ENCODE measurements at regions not wholly inside any gene's neighbourhood (a gene's known extent, or its start where the extent isn't known, plus 50 kb on each side); places are given as distances from the start of the nearest gene placed in this dataset.
A peak's percentile ranks its signal among the peaks of the same experiment; 100 is the strongest.

DNA sequence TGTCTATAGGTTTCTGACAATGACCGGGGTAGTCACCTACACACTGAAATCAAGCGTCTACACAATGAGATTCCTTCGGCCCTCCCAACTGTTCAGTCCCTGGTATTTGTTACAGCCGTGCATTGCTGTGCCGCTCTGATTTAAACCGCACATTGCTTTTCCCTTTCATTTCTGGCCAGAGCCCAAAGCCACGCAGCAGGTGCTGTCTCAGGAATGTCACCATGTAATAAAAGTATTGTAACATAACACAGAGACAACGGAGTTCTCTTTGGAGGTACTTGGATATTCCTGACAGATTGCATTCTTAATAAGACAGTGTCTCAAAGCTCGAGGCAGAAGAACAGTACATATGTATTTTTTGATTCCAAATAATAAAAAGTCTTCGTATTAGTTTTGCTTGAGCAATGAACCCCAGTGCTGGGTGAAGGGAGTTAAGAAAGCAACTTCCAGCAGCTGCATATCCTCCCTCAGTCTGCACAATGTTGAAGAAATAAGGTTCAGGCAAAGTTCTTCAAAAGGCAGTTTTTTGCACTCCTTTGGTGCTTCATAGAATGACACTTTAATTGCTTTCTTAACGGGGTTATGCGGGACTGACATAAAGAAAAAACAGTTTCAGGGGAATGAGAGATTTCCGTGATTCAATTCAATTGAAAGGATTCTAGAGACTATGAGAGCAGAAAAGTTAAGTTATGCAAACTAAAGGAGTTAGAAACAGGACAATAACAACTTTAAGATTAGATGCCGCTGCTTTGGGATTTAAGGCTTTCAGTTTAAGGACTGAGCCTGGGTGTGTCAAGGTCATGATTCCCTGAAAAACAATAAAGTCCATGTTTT lies 288.7 kb upstream of the FLRT2 start:
- H3K27me3 ChIP-seq (ENCODE audit: control insufficient read depth, insufficient read depth, low read length) = no peaks in the 10 kb centered on the region
- TF ChIP-seq CTCF (IDR thresholded peaks at IDR 0.05; ENCODE audit: insufficient read depth, low read length, poor library complexity, severe bottlenecking) = no peak
- H3K4me3 ChIP-seq (ENCODE audit: low read depth, low read length) = no peak overlapping the region
- DNase-seq (ENCODE audit: low read depth) = peak; percentile 21
- H3K36me3 ChIP-seq (ENCODE audit: control insufficient read depth, insufficient read depth, low read length) = no peaks in the 10 kb centered on the region

DNA sequence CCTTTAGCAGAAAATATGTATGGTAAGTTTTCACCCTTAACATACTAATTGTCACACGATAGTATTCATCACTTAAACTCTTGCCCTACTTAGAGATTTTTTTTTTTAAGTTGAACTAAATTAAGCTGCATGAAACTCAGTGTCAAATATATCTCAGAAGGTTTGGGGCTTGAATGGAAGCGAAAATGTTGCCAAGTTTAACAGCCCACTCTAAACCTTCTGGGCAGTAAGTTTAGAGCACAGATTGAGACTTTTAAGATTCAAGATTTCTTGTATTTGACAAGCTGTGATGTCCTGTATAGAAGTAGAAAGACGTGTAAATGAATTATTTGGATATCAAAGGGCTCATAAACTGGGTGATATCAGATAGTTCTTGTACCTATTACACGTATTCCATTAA lies 287.3 kb upstream of the FLRT2 start:
- DNase-seq (ENCODE audit: low read depth) = no peak
- no peak overlapping the region for H3K4me3 ChIP-seq (ENCODE audit: low read depth, low read length)
- H3K36me3 ChIP-seq (ENCODE audit: control insufficient read depth, insufficient read depth, low read length) = no peaks in the 10 kb centered on the region
- no peaks in the 10 kb centered on the region for H3K27me3 ChIP-seq (ENCODE audit: control insufficient read depth, insufficient read depth, low read length)
- TF ChIP-seq CTCF (IDR thresholded peaks at IDR 0.05; ENCODE audit: insufficient read depth, low read length, poor library complexity, severe bottlenecking) = no peak

GRCh38 chr14:85243321-85243720 lies 286.6 kb upstream of the FLRT2 start:
- DNase-seq (ENCODE audit: low read depth) = no peak
- TF ChIP-seq CTCF (IDR thresholded peaks at IDR 0.05; ENCODE audit: insufficient read depth, low read length, poor library complexity, severe bottlenecking) = no peak
- no peak overlapping the region for H3K4me3 ChIP-seq (ENCODE audit: low read depth, low read length)
- no peaks in the 10 kb centered on the region for H3K36me3 ChIP-seq (ENCODE audit: control insufficient read depth, insufficient read depth, low read length)
- no peaks in the 10 kb centered on the region for H3K27me3 ChIP-seq (ENCODE audit: control insufficient read depth, insufficient read depth, low read length)

DNA sequence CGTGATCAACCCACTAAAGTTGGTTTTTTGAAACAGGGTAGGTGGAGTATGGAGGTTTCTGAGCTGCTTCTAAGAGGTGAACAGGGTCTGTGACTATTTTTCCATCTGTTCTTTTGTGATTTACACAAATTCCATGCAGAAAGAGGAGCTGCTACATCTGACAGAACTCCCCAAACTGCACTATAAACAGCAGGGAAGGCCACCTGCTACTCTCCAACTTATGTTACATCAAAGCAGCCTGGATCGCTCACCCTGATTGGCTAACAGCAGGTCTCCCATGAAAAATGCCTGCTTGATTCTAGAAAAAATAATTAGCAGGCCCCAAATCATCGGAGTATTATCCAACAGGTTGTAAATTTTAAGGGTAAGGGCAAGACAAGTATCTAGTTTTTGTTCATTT lies 282.9 kb upstream of the FLRT2 start:
- no peak for DNase-seq (ENCODE audit: low read depth)
- TF ChIP-seq CTCF (IDR thresholded peaks at IDR 0.05; ENCODE audit: insufficient read depth, low read length, poor library complexity, severe bottlenecking) = no peak
- Histone ChIP-seq H3K4me3 (ENCODE audit: low read depth, low read length) (no peak overlapping the region), H3K27me3 (ENCODE audit: control insufficient read depth, insufficient read depth, low read length) (no peaks in the 10 kb centered on the region), H3K36me3 (ENCODE audit: control insufficient read depth, insufficient read depth, low read length) (no peaks in the 10 kb centered on the region)

DNA sequence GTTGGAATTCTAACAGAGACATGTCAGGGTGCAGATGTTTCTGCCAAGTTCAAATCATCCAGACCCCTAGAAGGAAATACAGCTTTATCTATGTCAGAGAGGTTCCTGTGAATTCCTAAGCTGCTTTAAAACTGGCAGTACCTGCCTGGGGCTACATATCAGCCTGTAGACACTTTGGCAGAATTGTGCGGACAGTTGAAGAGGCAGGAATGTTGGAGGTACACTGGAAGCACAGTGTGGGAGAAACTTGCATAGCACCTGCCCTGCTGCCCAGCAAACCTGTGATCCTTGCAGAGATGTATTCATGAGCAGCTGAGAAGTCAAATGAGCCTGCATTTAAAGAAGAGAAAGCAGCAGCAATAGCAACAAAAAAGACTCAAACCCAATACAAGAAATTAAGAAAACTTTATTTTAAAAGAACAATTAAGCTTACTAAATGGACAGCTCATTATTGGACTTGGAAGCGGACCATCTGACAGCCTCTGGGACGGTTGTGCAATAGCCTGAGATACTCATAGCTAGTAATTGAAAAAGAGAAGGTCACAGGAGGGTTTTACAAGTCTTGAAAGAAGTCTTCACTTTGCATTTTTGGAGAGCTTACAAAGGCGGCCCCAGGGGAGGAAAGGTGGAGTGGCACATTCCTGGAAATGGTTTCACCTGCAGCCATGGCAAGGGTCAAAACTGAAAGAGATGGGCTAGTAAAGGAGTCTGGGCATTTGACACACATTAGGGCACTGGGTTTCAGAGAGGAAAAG lies 280.9 kb upstream of the FLRT2 start:
- H3K27me3 ChIP-seq (ENCODE audit: control insufficient read depth, insufficient read depth, low read length) = no peaks in the 10 kb centered on the region
- DNase-seq (ENCODE audit: low read depth) = no peak

More for the DNA sequence above, 280.9 kb upstream of the FLRT2 start:
- H3K4me3 ChIP-seq (ENCODE audit: low read depth, low read length) = no peak overlapping the region
- H3K36me3 ChIP-seq (ENCODE audit: control insufficient read depth, insufficient read depth, low read length) = no peaks in the 10 kb centered on the region
- TF ChIP-seq CTCF (IDR thresholded peaks at IDR 0.05; ENCODE audit: insufficient read depth, low read length, poor library complexity, severe bottlenecking) = no peak

All from kidney epithelial cell (primary cell).